Neuronal stem cell (in vitro differentiated cells): ENCODE measurements at regions not wholly inside any gene's neighbourhood (a gene's known extent, or its start where the extent isn't known, plus 50 kb on each side); places are given as distances from the start of the nearest gene placed in this dataset.

Source experiments
- DNase-seq: peaks from one replicate; pipeline ENCODE4 v3.0.0-alpha.2; 2013; ENCODE audit warnings: low spot score
- H2AFZ ChIP-seq: one replicate; pipeline ENCODE4 v1.6.1; 2013; ENCODE audit warnings: mild to moderate bottlenecking, low read length, inconsistent platforms
- H2AK5ac ChIP-seq: 2 replicates; pipeline ENCODE4 v1.6.1; 2013; ENCODE audit warnings: low read depth, mild to moderate bottlenecking, inconsistent platforms, low read length, moderate library complexity, mixed read lengths
- H2BK120ac ChIP-seq: 2 replicates; pipeline ENCODE4 v1.6.1; 2013; ENCODE audit warnings: low read depth, mild to moderate bottlenecking, inconsistent platforms, low read length, moderate library complexity, mixed read lengths
- H2BK12ac ChIP-seq: one replicate; pipeline ENCODE4 v1.6.1; 2013; ENCODE audit warnings: low read length, inconsistent platforms
- H2BK15ac ChIP-seq: 2 replicates; pipeline ENCODE4 v1.6.1; 2013; ENCODE audit warnings: mild to moderate bottlenecking, low read length, inconsistent platforms, mixed read lengths
- H2BK5ac ChIP-seq: one replicate; pipeline ENCODE4 v1.6.1; 2013; ENCODE audit warnings: inconsistent platforms, mild to moderate bottlenecking, low read length, moderate library complexity
- H3K14ac ChIP-seq: one replicate; pipeline ENCODE4 v1.6.1; 2013; ENCODE audit warnings: low read length, inconsistent platforms
- H3K18ac ChIP-seq: 2 replicates; pipeline ENCODE4 v1.6.1; 2013; ENCODE audit warnings: low read length, inconsistent platforms
- H3K23ac ChIP-seq: 2 replicates; pipeline ENCODE4 v1.6.1; 2013; ENCODE audit warnings: low read depth, mild to moderate bottlenecking, mixed read lengths, low read length, inconsistent platforms; ENCODE audit not compliant: poor library complexity
- H3K27ac ChIP-seq: replicated peaks from 3 replicates; pipeline ENCODE4 v1.5.1; 2013; ENCODE audit warnings: low read length, inconsistent platforms
- H3K27me3 ChIP-seq, 3 experiments: 2 replicates each; pipeline ENCODE4 v1.6.1; 2013; ENCODE audit warnings: low read length in 3 of 3, mild to moderate bottlenecking in 2 of 3, inconsistent platforms in 1 of 3, low read depth in 1 of 3, mixed read lengths in 1 of 3, moderate library complexity in 1 of 3; ENCODE audit not compliant: control insufficient read depth in 3 of 3, insufficient read depth in 3 of 3
- H3K36me3 ChIP-seq, 2 donors: replicated peaks in 1 of 2; 2 replicates each; pipeline ENCODE4 v1.6.1; 2013; ENCODE audit warnings: low read length in 2 of 2; ENCODE audit not compliant: control insufficient read depth in 2 of 2, insufficient read depth in 2 of 2
- H3K4ac ChIP-seq: 2 replicates; pipeline ENCODE4 v1.6.1; 2013; ENCODE audit warnings: inconsistent platforms, mild to moderate bottlenecking, low read length, moderate library complexity
- H3K4me1 ChIP-seq, 2 donors: 1 replicate in 1 of 2; 2 replicates in 1 of 2; pipeline ENCODE4 v1.6.1; 2013; ENCODE audit warnings: low read length in 2 of 2, low read depth in 1 of 2; ENCODE audit not compliant: control insufficient read depth in 2 of 2, insufficient read depth in 1 of 2
- H3K4me2 ChIP-seq: one replicate; pipeline ENCODE4 v1.6.1; 2013; ENCODE audit warnings: mild to moderate bottlenecking, low read length, inconsistent platforms; ENCODE audit not compliant: insufficient read depth, poor library complexity, severe bottlenecking
- H3K4me3 ChIP-seq, 2 donors: 2 replicates each; pipeline ENCODE4 v1.5.1; 2013; ENCODE audit warnings: low read length in 2 of 2, mild to moderate bottlenecking in 2 of 2, inconsistent platforms in 1 of 2, moderate library complexity in 1 of 2
- H3K79me1 ChIP-seq: one replicate; pipeline ENCODE4 v1.6.1; 2013; ENCODE audit warnings: low read depth, mild to moderate bottlenecking, inconsistent platforms, low read length, moderate library complexity
- H3K9ac ChIP-seq: one replicate; pipeline ENCODE4 v1.6.1; 2013; ENCODE audit warnings: mild to moderate bottlenecking, low read depth, low read length, inconsistent platforms; ENCODE audit not compliant: poor library complexity
- H3K9me3 ChIP-seq, 2 donors: replicated peaks in 1 of 2; 2 replicates each; pipeline versions ENCODE3 to v1.6.1; 2013; ENCODE audit warnings: low read length in 2 of 2, mild to moderate bottlenecking in 2 of 2, inconsistent platforms in 1 of 2, low read depth in 1 of 2, mixed read lengths in 1 of 2, moderate library complexity in 1 of 2; ENCODE audit not compliant: control insufficient read depth in 2 of 2, insufficient read depth in 1 of 2
- H4K8ac ChIP-seq: one replicate; pipeline ENCODE4 v1.6.1; 2013; ENCODE audit warnings: low read depth, mild to moderate bottlenecking, inconsistent platforms, low read length, moderate library complexity
- H4K91ac ChIP-seq: one replicate; pipeline ENCODE4 v1.6.1; 2013; ENCODE audit warnings: low read length, low read depth, mild to moderate bottlenecking, inconsistent platforms; ENCODE audit not compliant: poor library complexity
- WGBS, 2 donors: extraction: QIAGEN DNeasy Blood & Tissue Kit; methylation state at CpG; one replicate each; pipeline ENCODE4 v1.1.7; 2013; ENCODE audit warnings: missing lambda C conversion rate in 2 of 2, mixed read lengths in 1 of 2; ENCODE audit not compliant: insufficient read length in 2 of 2, insufficient replicate concordance in 1 of 2; ENCODE audit errors: extremely low coverage in 2 of 2; 5-methylcytosine and 5-hydroxymethylcytosine counted together

GRCh38 chr3:112745567-112746248 is 101.0 kb downstream of the CD200R1L start:
- H2BK15ac ChIP-seq: no peak overlapping the region
- H3K4me1 ChIP-seq: no peaks in the 10 kb centered on the region
- no peaks in the 10 kb centered on the region for H3K79me1 ChIP-seq
- no peak overlapping the region for H3K23ac ChIP-seq
- no peak overlapping the region for H3K27ac ChIP-seq
- WGBS, 2 donors: no CpG with 5 or more reads among the region's 4 CpGs
- no peak for DNase-seq
- no peaks in the 10 kb centered on the region for H3K36me3 ChIP-seq
- no peak overlapping the region for H2AK5ac ChIP-seq
- no peak overlapping the region for H3K4me3 ChIP-seq
- H3K18ac ChIP-seq: no peak overlapping the region
- H3K9ac ChIP-seq: no peak overlapping the region
- no peak overlapping the region for H2AFZ ChIP-seq
- no peak overlapping the region for H3K14ac ChIP-seq
- no peak overlapping the region for H3K4ac ChIP-seq
- H2BK120ac ChIP-seq: no peak overlapping the region
- H4K91ac ChIP-seq: no peak overlapping the region
- no peaks in the 10 kb centered on the region for H3K9me3 ChIP-seq
- no peaks in the 10 kb centered on the region for H3K27me3 ChIP-seq
- H3K4me2 ChIP-seq: no peak overlapping the region
- no peak overlapping the region for H2BK12ac ChIP-seq
- no peak overlapping the region for H4K8ac ChIP-seq
- H2BK5ac ChIP-seq: no peak overlapping the region

GRCh38 chr3:112744825-112745566 is 101.7 kb downstream of the CD200R1L start:
- Histone ChIP-seq H3K23ac (no peak overlapping the region), H2BK15ac (no peak overlapping the region), H3K4me1 (no peaks in the 10 kb centered on the region), H2BK120ac (no peak overlapping the region), H2BK5ac (no peak overlapping the region), H3K4me2 (no peak overlapping the region), H3K27ac (no peak overlapping the region), H3K18ac (no peak overlapping the region), H2BK12ac (no peak overlapping the region), H2AK5ac (no peak overlapping the region), H3K9ac (no peak overlapping the region), H3K36me3 (no peaks in the 10 kb centered on the region), H3K27me3 (no peaks in the 10 kb centered on the region), H3K9me3 (no peaks in the 10 kb centered on the region), H3K79me1 (no peaks in the 10 kb centered on the region), H4K8ac (no peak overlapping the region), H3K14ac (no peak overlapping the region), H3K4me3 (no peak overlapping the region), H4K91ac (no peak overlapping the region), H3K4ac (no peak overlapping the region), H2AFZ (no peak overlapping the region)
- DNase-seq: no peak
- WGBS, 2 donors: no CpG with 5 or more reads among the region's 2 CpGs

- H3K4me1 ChIP-seq: no peaks in the 10 kb centered on the region
- H3K79me1 ChIP-seq: no peaks in the 10 kb centered on the region
- H3K36me3 ChIP-seq: no peaks in the 10 kb centered on the region
- no peak overlapping the region for H3K27ac ChIP-seq
- H2BK15ac ChIP-seq: no peak overlapping the region
- no peak overlapping the region for H3K14ac ChIP-seq
- no peak overlapping the region for H2BK12ac ChIP-seq
- H3K4ac ChIP-seq: no peak overlapping the region
- no peak overlapping the region for H4K91ac ChIP-seq
- no peak overlapping the region for H2BK120ac ChIP-seq
- H3K23ac ChIP-seq: no peak overlapping the region
- no peak overlapping the region for H3K18ac ChIP-seq
- no CpG with 5 or more reads among the region's 1 CpG for WGBS, 2 donors
- H4K8ac ChIP-seq: no peak overlapping the region
- H2AFZ ChIP-seq: no peak overlapping the region
- no peak overlapping the region for H2BK5ac ChIP-seq
- H3K4me2 ChIP-seq: no peak overlapping the region
- H3K27me3 ChIP-seq: no peaks in the 10 kb centered on the region
- H2AK5ac ChIP-seq: no peak overlapping the region
- no peaks in the 10 kb centered on the region for H3K9me3 ChIP-seq
- no peak for DNase-seq
- H3K9ac ChIP-seq: no peak overlapping the region
- no peak overlapping the region for H3K4me3 ChIP-seq
Observed at GRCh38 chr3:112744106-112744505, 102.6 kb downstream of the CD200R1L start.

GRCh38 chr3:112742934-112743333 is 102.0 kb upstream of the CCDC80 start:
- H3K79me1 ChIP-seq: no peaks in the 10 kb centered on the region
- H4K91ac ChIP-seq: no peak overlapping the region
- H3K4ac ChIP-seq: no peak overlapping the region
- H4K8ac ChIP-seq: no peak overlapping the region
- H3K4me1 ChIP-seq: no peaks in the 10 kb centered on the region
- H2AK5ac ChIP-seq: no peak overlapping the region
- H2BK5ac ChIP-seq: no peak overlapping the region
- H3K4me2 ChIP-seq: no peak overlapping the region
- no peak overlapping the region for H3K23ac ChIP-seq
- no peak overlapping the region for H3K4me3 ChIP-seq
- no peak overlapping the region for H3K14ac ChIP-seq
- H3K9ac ChIP-seq: no peak overlapping the region
- H3K36me3 ChIP-seq: no peaks in the 10 kb centered on the region
- H2AFZ ChIP-seq: no peak overlapping the region
- H3K18ac ChIP-seq: no peak overlapping the region
- no peak overlapping the region for H2BK120ac ChIP-seq
- no peaks in the 10 kb centered on the region for H3K9me3 ChIP-seq
- WGBS, 2 donors: no CpG with 5 or more reads among the region's 2 CpGs
- no peak overlapping the region for H2BK15ac ChIP-seq
- no peaks in the 10 kb centered on the region for H3K27me3 ChIP-seq
- H2BK12ac ChIP-seq: no peak overlapping the region
- H3K27ac ChIP-seq: no peak overlapping the region
- no peak for DNase-seq
